BJ (cell line): ENCODE measurements at regions not wholly inside any gene's neighbourhood (a gene's known extent, or its start where the extent isn't known, plus 50 kb on each side); places are given as distances from the start of the nearest gene placed in this dataset.

Source experiments
- CTCF ChIA-PET: fragments of 350-600 bp; formaldehyde crosslinking; extraction: SDS; loops from one replicate; lab custom pipeline; 2021; ENCODE audit warnings: antibody characterized with exemption, inconsistent platforms; lab: Yijun Ruan, JAX
- POLR2A ChIA-PET: fragments of 300-600 bp; sonication (Branson Sonifier 250); formaldehyde crosslinking; extraction: SDS; loops from one replicate; lab custom pipeline; 2021; ENCODE audit warnings: antibody characterized with exemption; lab: Charles Lee
- DNase-seq: peaks from one replicate; pipeline ENCODE4 v3.0.0-alpha.2; 2011; ENCODE audit warnings: low read depth
- H3K27me3 ChIP-seq: 2 replicates; pipeline ENCODE4 v1.6.0; 2011; ENCODE audit warnings: low read length; ENCODE audit not compliant: control insufficient read depth, insufficient read depth
- H3K36me3 ChIP-seq: 2 replicates; pipeline ENCODE4 v1.5.1; 2011; ENCODE audit warnings: low read length; ENCODE audit not compliant: control insufficient read depth, insufficient read depth
- H3K4me3 ChIP-seq: 2 replicates; pipeline ENCODE4 v1.5.1; 2011; ENCODE audit warnings: low read depth, mild to moderate bottlenecking, control low read depth, low read length
- CTCF ChIP-seq: IDR thresholded peaks from 2 replicates; pipeline ENCODE4 v1.5.1; 2011; ENCODE audit warnings: low read depth, mild to moderate bottlenecking, control low read depth, inconsistent platforms, low read length, moderate library complexity; ENCODE audit not compliant: insufficient read depth

GRCh38 chr14:84804895-84805294 lies 725.0 kb upstream of the FLRT2 start:
- ChIA-PET POLR2A (no interaction called here), CTCF (no interaction called here)

GRCh38 chr14:84806181-84806580 lies 723.8 kb upstream of the FLRT2 start:
- ChIA-PET POLR2A (no interaction called here), CTCF (no interaction called here)
- TF ChIP-seq CTCF: no peak
- Histone ChIP-seq H3K27me3 (no peaks in the 10 kb centered on the region), H3K36me3 (no peaks in the 10 kb centered on the region), H3K4me3 (no peak overlapping the region)
- no peak for DNase-seq

More at GRCh38 chr14:84804895-84805294, 725.0 kb upstream of the FLRT2 start:
- Histone ChIP-seq H3K36me3 (no peaks in the 10 kb centered on the region), H3K27me3 (no peaks in the 10 kb centered on the region), H3K4me3 (no peak overlapping the region)
- TF ChIP-seq CTCF: no peak
- DNase-seq: no peak

- DNase-seq: no peak
- H3K4me3 ChIP-seq: no peak overlapping the region
- H3K27me3 ChIP-seq: no peaks in the 10 kb centered on the region
- no peaks in the 10 kb centered on the region for H3K36me3 ChIP-seq
- ChIA-PET POLR2A (no interaction called here), CTCF (no interaction called here)
- no peak for TF ChIP-seq CTCF
These were observed 723.3 kb upstream of the FLRT2 start for GRCh38 chr14:84806622-84807021.

GRCh38 chr14:84807673-84808072 lies 722.3 kb upstream of the FLRT2 start:
- no peak overlapping the region for H3K4me3 ChIP-seq
- no peak for TF ChIP-seq CTCF
- H3K27me3 ChIP-seq: no peaks in the 10 kb centered on the region
- ChIA-PET CTCF (no interaction called here), POLR2A (no interaction called here)
- no peak for DNase-seq
- no peaks in the 10 kb centered on the region for H3K36me3 ChIP-seq

GRCh38 chr14:84809158-84809557 lies 720.8 kb upstream of the FLRT2 start:
- ChIA-PET CTCF (no interaction called here), POLR2A (no interaction called here)
- H3K27me3 ChIP-seq: no peaks in the 10 kb centered on the region
- no peak for DNase-seq
- H3K4me3 ChIP-seq: no peak overlapping the region
- no peak for TF ChIP-seq CTCF
- no peaks in the 10 kb centered on the region for H3K36me3 ChIP-seq
